ENCODE measurements at regions not wholly inside any gene's neighbourhood (a gene's known extent, or its start where the extent isn't known, plus 50 kb on each side); places are given as distances from the start of the nearest gene placed in this dataset.

DNA sequence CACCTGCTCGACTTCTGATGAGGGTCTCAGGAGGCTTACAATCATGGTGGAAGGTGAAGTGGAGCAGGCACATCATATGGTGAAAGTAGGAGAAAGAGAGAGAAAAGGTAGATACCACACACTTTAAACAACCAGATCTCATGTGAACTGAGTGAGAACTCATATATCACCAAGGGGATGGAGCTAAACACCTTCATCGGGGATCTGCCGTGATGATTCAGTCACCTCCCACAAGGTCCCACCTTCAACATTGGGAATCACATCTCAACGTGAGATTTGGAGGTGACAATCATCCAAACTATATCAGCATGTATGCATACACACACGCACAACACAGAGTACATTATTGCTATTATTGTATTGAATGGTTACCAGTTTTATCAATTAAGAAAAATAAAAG is 453.3 kb upstream of the NRSN1 start:
- ATAC-seq (ENCODE audit: insufficient read depth, low FRiP score) (no peak), DNase-seq (no peak)
- WGBS, 2 donors, result 91 to 92% methylated on average over 5 of the region's 5 CpGs
- H3K36me3 ChIP-seq (ENCODE audit: control insufficient read depth in 4 of 4, insufficient read depth in 4 of 4, low read length in 4 of 4), result no peaks in the 10 kb centered on the region
- H3K27ac ChIP-seq (ENCODE audit: low read depth in 1 of 2, low read length in 1 of 2), result no peak overlapping the region
- TF ChIP-seq, protein P1, sequence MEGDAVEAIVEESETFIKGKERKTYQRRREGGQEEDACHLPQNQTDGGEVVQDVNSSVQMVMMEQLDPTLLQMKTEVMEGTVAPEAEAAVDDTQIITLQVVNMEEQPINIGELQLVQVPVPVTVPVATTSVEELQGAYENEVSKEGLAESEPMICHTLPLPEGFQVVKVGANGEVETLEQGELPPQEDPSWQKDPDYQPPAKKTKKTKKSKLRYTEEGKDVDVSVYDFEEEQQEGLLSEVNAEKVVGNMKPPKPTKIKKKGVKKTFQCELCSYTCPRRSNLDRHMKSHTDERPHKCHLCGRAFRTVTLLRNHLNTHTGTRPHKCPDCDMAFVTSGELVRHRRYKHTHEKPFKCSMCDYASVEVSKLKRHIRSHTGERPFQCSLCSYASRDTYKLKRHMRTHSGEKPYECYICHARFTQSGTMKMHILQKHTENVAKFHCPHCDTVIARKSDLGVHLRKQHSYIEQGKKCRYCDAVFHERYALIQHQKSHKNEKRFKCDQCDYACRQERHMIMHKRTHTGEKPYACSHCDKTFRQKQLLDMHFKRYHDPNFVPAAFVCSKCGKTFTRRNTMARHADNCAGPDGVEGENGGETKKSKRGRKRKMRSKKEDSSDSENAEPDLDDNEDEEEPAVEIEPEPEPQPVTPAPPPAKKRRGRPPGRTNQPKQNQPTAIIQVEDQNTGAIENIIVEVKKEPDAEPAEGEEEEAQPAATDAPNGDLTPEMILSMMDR (IDR thresholded peaks at IDR 0.05; ENCODE audit: control extremely low read depth, extremely low read depth), result no peak
- no peak overlapping the region for H3K9ac ChIP-seq (ENCODE audit: insufficient read depth in 1 of 2, low read length in 2 of 2)
- no peaks in the 10 kb centered on the region for H3K4me1 ChIP-seq (ENCODE audit: control insufficient read depth in 5 of 5, insufficient read depth in 5 of 5, low read length in 5 of 5)
- no peaks in the 10 kb centered on the region for H3K27me3 ChIP-seq (ENCODE audit: control insufficient read depth in 3 of 3, insufficient read depth in 3 of 3, low read length in 2 of 3)
- H3K9me3 ChIP-seq (ENCODE audit: control insufficient read depth in 4 of 4, insufficient read depth in 3 of 4, low read length in 3 of 4), result peaks cover 0 to 14% (median 10%) of the 10 kb centered on the region in 4 donors
- H3K4me3 ChIP-seq, result no peak overlapping the region

- WGBS, 2 donors, result 96 to 98% methylated on average over 3 of the region's 3 CpGs
- Histone ChIP-seq H3K4me1 (ENCODE audit: control insufficient read depth in 5 of 5, insufficient read depth in 5 of 5, low read length in 5 of 5) (no peaks in the 10 kb centered on the region), H3K9ac (ENCODE audit: insufficient read depth in 1 of 2, low read length in 2 of 2) (no peak overlapping the region), H3K9me3 (ENCODE audit: control insufficient read depth in 4 of 4, insufficient read depth in 3 of 4, low read length in 3 of 4) (peaks cover 0 to under 1% (median 0%) of the 10 kb centered on the region in 4 donors), H3K27ac (ENCODE audit: low read depth in 1 of 2, low read length in 1 of 2) (no peak overlapping the region), H3K4me3 (no peak overlapping the region), H3K36me3 (ENCODE audit: control insufficient read depth in 4 of 4, insufficient read depth in 4 of 4, low read length in 4 of 4) (no peaks in the 10 kb centered on the region), H3K27me3 (ENCODE audit: control insufficient read depth in 3 of 3, insufficient read depth in 3 of 3, low read length in 2 of 3) (no peaks in the 10 kb centered on the region)
- DNase-seq (no peak), ATAC-seq (ENCODE audit: insufficient read depth, low FRiP score) (no peak)
- TF ChIP-seq, protein P1 (IDR thresholded peaks at IDR 0.05; ENCODE audit: control extremely low read depth, extremely low read depth), result no peak
Measured at GRCh38 chr6:23678626-23679025, 447.4 kb upstream of the NRSN1 start.

DNA sequence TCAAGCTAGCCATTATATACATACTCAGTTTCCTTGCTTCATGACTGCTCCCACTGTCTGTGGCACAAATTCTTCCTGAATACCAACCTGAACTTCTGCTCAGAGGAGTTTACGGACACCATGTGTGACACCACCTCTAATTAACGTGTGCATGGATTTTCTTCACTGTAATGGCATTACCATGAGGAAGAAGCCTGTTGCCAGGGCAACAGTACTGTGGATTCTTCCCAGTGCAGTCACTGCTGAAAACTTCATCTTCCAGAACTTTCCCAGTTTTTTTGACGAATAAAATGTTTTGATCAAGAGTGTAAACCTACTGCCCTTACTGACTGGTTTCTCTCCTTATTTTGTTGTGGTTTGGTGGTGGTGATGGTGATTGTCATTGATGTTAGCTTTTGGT is 444.3 kb upstream of the NRSN1 start:
- Histone ChIP-seq H3K9me3 (ENCODE audit: control insufficient read depth in 4 of 4, insufficient read depth in 3 of 4, low read length in 3 of 4) (peaks cover 0 to 2% (median 0%) of the 10 kb centered on the region in 4 donors), H3K27me3 (ENCODE audit: control insufficient read depth in 3 of 3, insufficient read depth in 3 of 3, low read length in 2 of 3) (no peaks in the 10 kb centered on the region), H3K4me3 (no peak overlapping the region), H3K36me3 (ENCODE audit: control insufficient read depth in 4 of 4, insufficient read depth in 4 of 4, low read length in 4 of 4) (no peaks in the 10 kb centered on the region), H3K27ac (ENCODE audit: low read depth in 1 of 2, low read length in 1 of 2) (no peak overlapping the region), H3K9ac (ENCODE audit: insufficient read depth in 1 of 2, low read length in 2 of 2) (no peak overlapping the region), H3K4me1 (ENCODE audit: control insufficient read depth in 5 of 5, insufficient read depth in 5 of 5, low read length in 5 of 5) (no peaks in the 10 kb centered on the region)
- no peak for ATAC-seq (ENCODE audit: insufficient read depth, low FRiP score)
- 57 to 58% methylated on average over 3 of the region's 3 CpGs for WGBS, 2 donors
- DNase-seq, result no peak
- TF ChIP-seq, protein P1 (IDR thresholded peaks at IDR 0.05; ENCODE audit: control extremely low read depth, extremely low read depth), result no peak

- H3K4me1 ChIP-seq (ENCODE audit: control insufficient read depth in 5 of 5, insufficient read depth in 5 of 5, low read length in 5 of 5), result peaks cover 0 to 6% (median 0%) of the 10 kb centered on the region in 5 donors
- ATAC-seq (ENCODE audit: insufficient read depth, low FRiP score) (no peak), DNase-seq (no peak)
- TF ChIP-seq, protein P1 (IDR thresholded peaks at IDR 0.05; ENCODE audit: control extremely low read depth, extremely low read depth), result no peak
- 83 to 87% methylated on average over 15 of the region's 15 CpGs for WGBS, 2 donors
- H3K27ac ChIP-seq (ENCODE audit: low read depth in 1 of 2, low read length in 1 of 2), result no peak overlapping the region
- H3K36me3 ChIP-seq (ENCODE audit: control insufficient read depth in 4 of 4, insufficient read depth in 4 of 4, low read length in 4 of 4), result no peaks in the 10 kb centered on the region
- H3K9me3 ChIP-seq (ENCODE audit: control insufficient read depth in 4 of 4, insufficient read depth in 3 of 4, low read length in 3 of 4), result peaks cover 0 to 2% (median 0%) of the 10 kb centered on the region in 4 donors
- no peak overlapping the region for H3K4me3 ChIP-seq
- H3K9ac ChIP-seq (ENCODE audit: insufficient read depth in 1 of 2, low read length in 2 of 2), result no peak overlapping the region
- no peaks in the 10 kb centered on the region for H3K27me3 ChIP-seq (ENCODE audit: control insufficient read depth in 3 of 3, insufficient read depth in 3 of 3, low read length in 2 of 3)
Measured at GRCh38 chr6:23688650-23689049, 437.4 kb upstream of the NRSN1 start.

Measured in lung (tissue), 11 donors.